Suprapubic skin (tissue), 4 donors: ENCODE measurements at regions not wholly inside any gene's neighbourhood (a gene's known extent, or its start where the extent isn't known, plus 50 kb on each side); places are given as distances from the start of the nearest gene placed in this dataset.

Experiments
- POLR2A ChIP-seq, 2 donors: fragments of 450-650 bp; IDR thresholded peaks; one replicate each; pipeline ENCODE4 v1.6.1; 2017; ENCODE audit warnings: antibody characterized with exemption in 2 of 2, mild to moderate bottlenecking in 2 of 2, moderate library complexity in 2 of 2
- POLR2AphosphoS5 ChIP-seq, 3 donors: sonication (generic); formaldehyde crosslinking; IDR thresholded peaks; one replicate each; pipeline ENCODE4 v1.6.1; 2017; ENCODE audit warnings: antibody characterized with exemption in 3 of 3

- TF ChIP-seq POLR2A (IDR thresholded peaks at IDR 0.05) (no peak), POLR2AphosphoS5 (IDR thresholded peaks at IDR 0.05) (no peak)
Observed at GRCh38 chr5:2852446-2852845, 101.0 kb upstream of the IRX2 start.
